ENCODE measurements at regions not wholly inside any gene's neighbourhood (a gene's known extent, or its start where the extent isn't known, plus 50 kb on each side); places are given as distances from the start of the nearest gene placed in this dataset.

DNA sequence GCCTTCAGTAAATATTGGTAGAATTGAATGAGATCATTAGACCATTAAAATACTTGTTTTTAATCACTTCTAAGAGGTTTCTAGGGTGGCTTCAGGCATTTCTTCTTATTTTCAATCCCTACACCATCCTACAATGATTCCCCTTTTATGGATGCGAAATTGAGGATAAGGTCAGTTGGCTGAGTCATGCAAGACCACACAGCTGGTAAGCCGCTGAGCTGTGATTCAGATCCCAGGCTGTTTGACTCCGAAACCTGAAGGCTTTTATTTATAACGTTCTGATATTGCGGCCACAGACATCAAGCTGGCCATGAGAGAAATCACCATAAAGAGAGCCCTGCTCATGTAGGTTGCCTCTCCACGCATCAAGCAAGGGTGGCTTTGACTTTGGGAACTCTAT, 133.4 kb downstream of the VAPA start:
- no peaks in the 10 kb centered on the region for H3K36me3 ChIP-seq
- H3K4me3 ChIP-seq = no peak overlapping the region
- no peaks in the 10 kb centered on the region for H3K27me3 ChIP-seq
- no peaks in the 10 kb centered on the region for H3K9me3 ChIP-seq (ENCODE audit: low read depth)
- H3K4me1 ChIP-seq (ENCODE audit: low read depth) = no peaks in the 10 kb centered on the region
- DNase-seq (ENCODE audit: low read depth in 1 of 2, low spot score in 1 of 2) = peak in 1 of 2 donors; percentile 60
- no peak overlapping the region for H3K27ac ChIP-seq
- TF ChIP-seq, protein P1, sequence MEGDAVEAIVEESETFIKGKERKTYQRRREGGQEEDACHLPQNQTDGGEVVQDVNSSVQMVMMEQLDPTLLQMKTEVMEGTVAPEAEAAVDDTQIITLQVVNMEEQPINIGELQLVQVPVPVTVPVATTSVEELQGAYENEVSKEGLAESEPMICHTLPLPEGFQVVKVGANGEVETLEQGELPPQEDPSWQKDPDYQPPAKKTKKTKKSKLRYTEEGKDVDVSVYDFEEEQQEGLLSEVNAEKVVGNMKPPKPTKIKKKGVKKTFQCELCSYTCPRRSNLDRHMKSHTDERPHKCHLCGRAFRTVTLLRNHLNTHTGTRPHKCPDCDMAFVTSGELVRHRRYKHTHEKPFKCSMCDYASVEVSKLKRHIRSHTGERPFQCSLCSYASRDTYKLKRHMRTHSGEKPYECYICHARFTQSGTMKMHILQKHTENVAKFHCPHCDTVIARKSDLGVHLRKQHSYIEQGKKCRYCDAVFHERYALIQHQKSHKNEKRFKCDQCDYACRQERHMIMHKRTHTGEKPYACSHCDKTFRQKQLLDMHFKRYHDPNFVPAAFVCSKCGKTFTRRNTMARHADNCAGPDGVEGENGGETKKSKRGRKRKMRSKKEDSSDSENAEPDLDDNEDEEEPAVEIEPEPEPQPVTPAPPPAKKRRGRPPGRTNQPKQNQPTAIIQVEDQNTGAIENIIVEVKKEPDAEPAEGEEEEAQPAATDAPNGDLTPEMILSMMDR (IDR thresholded peaks at IDR 0.05; ENCODE audit: low read depth, low read length) = no peak

DNA sequence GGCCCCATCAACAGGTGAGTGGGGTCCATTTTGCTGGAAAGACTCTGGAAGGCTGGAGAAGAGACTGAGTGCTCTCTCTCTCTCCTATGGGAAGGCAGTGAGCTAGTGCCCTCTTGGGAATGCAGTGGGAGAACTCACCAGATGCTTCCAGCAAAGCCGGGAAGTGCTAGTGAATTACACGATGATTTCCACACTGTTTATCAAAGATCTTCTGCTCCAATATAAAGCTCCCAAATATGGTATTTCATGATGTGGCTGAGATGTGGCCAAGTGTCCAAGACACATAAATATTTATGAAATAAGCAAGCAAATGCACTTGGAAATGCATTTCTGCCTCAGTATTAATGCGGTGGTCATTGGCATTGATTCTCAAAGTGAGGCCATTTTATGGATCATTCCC, 135.9 kb downstream of the VAPA start:
- H3K27ac ChIP-seq = no peak overlapping the region
- H3K36me3 ChIP-seq = no peaks in the 10 kb centered on the region
- DNase-seq (ENCODE audit: low read depth in 1 of 2, low spot score in 1 of 2) = peak in 1 of 2 donors; percentile 55
- no peak overlapping the region for H3K4me3 ChIP-seq
- TF ChIP-seq, protein P1 (IDR thresholded peaks at IDR 0.05; ENCODE audit: low read depth, low read length) = no peak
- no peaks in the 10 kb centered on the region for H3K4me1 ChIP-seq (ENCODE audit: low read depth)
- no peaks in the 10 kb centered on the region for H3K9me3 ChIP-seq (ENCODE audit: low read depth)
- H3K27me3 ChIP-seq = no peaks in the 10 kb centered on the region

DNA sequence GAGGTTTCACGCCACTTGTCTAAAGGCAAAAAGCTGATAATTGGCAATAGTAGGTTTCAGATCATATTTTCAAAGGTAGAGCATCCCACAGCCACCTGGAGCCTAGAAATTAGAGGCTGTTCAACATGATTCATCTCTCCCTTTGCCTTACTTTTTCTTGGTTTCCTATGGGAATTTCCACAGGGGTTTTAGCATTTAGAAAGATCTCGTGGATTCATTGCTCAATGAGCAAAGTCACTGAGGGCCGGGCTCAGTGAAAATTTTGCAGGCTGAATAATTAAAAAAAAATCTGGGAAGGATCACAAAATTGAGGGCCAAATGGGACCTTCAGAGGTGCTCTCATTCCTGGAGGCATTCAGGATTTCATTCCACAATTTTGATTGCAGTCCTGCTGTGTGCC, 137.1 kb downstream of the VAPA start:
- Histone ChIP-seq H3K36me3 (no peaks in the 10 kb centered on the region), H3K4me1 (ENCODE audit: low read depth) (no peaks in the 10 kb centered on the region), H3K9me3 (ENCODE audit: low read depth) (no peaks in the 10 kb centered on the region), H3K4me3 (no peak overlapping the region), H3K27me3 (no peaks in the 10 kb centered on the region), H3K27ac (no peak overlapping the region)
- TF ChIP-seq, protein P1 (IDR thresholded peaks at IDR 0.05; ENCODE audit: low read depth, low read length) = no peak
- no peak for DNase-seq (ENCODE audit: low read depth in 1 of 2, low spot score in 1 of 2)

DNA sequence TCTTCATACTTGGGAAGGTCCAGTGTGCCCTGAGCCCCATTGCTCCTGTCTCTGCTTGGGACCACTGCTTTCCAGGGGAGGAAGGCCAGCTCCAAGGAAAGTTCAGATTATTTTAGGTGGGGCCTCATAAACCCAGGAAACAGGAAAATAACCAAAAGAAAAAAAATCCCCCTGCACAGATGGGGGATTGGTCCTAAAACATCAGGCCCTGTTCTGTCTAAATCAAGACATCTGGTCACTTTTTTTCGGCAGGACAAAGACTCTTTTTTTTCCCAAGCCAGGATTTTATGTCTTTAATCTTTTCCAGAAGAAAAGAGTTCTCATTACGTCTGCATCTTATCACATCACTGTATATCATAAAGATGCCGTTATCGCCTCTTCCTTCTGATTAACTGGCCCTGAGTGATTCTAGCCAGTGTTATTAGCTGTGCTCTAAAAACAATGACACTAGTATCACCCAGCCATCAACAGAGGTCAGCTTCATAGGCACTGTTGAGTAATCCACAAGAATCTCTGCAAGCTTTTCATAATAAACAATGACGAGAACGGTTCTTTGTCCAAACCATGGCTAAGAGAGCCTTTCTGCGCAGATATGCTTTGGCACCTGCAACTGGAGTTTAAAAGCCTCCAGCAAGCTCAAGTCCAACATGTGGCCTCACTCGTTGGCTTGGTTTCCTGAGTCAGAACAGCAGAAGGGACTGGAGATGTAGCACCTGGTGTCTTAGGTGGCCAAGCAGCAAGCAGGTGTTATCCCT, 138.2 kb downstream of the VAPA start:
- peak in 1 of 2 donors; percentile 89 for DNase-seq (ENCODE audit: low read depth in 1 of 2, low spot score in 1 of 2)
- Histone ChIP-seq H3K9me3 (ENCODE audit: low read depth) (no peaks in the 10 kb centered on the region), H3K36me3 (no peaks in the 10 kb centered on the region), H3K4me3 (no peak overlapping the region), H3K27me3 (no peaks in the 10 kb centered on the region), H3K27ac (no peak overlapping the region), H3K4me1 (ENCODE audit: low read depth) (no peaks in the 10 kb centered on the region)
- TF ChIP-seq, protein P1 (IDR thresholded peaks at IDR 0.05; ENCODE audit: low read depth, low read length) = no peak

DNA sequence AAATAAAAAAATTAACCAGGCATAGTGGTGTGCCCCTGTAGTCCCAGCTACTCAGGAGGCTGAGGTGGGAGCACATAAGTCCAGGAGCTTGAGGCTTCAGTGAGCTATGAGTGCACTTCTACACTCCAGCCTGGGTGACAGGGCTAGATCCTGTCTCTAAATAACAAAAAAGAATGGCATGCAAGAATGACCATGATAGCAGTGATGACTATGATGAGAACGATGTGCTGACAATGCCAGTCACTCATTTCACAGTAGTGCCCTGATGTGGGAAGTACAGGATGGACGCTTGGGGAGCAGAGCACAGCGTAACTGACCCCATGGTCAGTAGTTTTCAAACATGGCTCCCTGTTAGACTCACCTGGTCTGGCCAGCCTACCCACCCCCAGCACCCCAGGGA, 139.1 kb downstream of the VAPA start:
- Histone ChIP-seq H3K27me3 (no peaks in the 10 kb centered on the region), H3K36me3 (no peaks in the 10 kb centered on the region), H3K4me3 (no peak overlapping the region), H3K4me1 (ENCODE audit: low read depth) (no peaks in the 10 kb centered on the region), H3K27ac (no peak overlapping the region), H3K9me3 (ENCODE audit: low read depth) (no peaks in the 10 kb centered on the region)
- no peak for DNase-seq (ENCODE audit: low read depth in 1 of 2, low spot score in 1 of 2)
- TF ChIP-seq, protein P1 (IDR thresholded peaks at IDR 0.05; ENCODE audit: low read depth, low read length) = no peak

Measured in cardiac muscle cell (in vitro differentiated cells and primary cell).